Mesenchymal stem cell (in vitro differentiated cells and primary cell): ENCODE measurements at regions not wholly inside any gene's neighbourhood (a gene's known extent, or its start where the extent isn't known, plus 50 kb on each side); places are given as distances from the start of the nearest gene placed in this dataset.
"Not testable (repeated sequence)": the region's sequence is repeated elsewhere in the genome, so short reads cannot be mapped to it uniquely, and the experiment has no call there.

Source experiments
- DNase-seq: peaks from one replicate; pipeline ENCODE4 v3.0.0-alpha.2; 2013
- H2AFZ ChIP-seq: one replicate; pipeline ENCODE4 v1.6.1; 2013; ENCODE audit warnings: low read depth, mild to moderate bottlenecking, control low read depth, inconsistent platforms, low read length, moderate library complexity
- H2AK5ac ChIP-seq: 2 replicates; pipeline ENCODE4 v1.6.1; 2013; ENCODE audit warnings: low read length, moderate library complexity, mild to moderate bottlenecking, inconsistent platforms; ENCODE audit not compliant: severe bottlenecking
- H2BK120ac ChIP-seq: one replicate; pipeline ENCODE4 v1.6.1; 2013; ENCODE audit warnings: low read depth, mild to moderate bottlenecking, inconsistent platforms, low read length, moderate library complexity
- H2BK12ac ChIP-seq, 2 experiments: one replicate each; pipeline ENCODE4 v1.6.1; 2013; ENCODE audit warnings: inconsistent platforms in 2 of 2, low read length in 2 of 2, mild to moderate bottlenecking in 2 of 2, moderate library complexity in 2 of 2, control low read depth in 1 of 2
- H2BK15ac ChIP-seq: one replicate; pipeline ENCODE4 v1.6.1; 2013; ENCODE audit warnings: mild to moderate bottlenecking, low read depth, inconsistent platforms; ENCODE audit not compliant: poor library complexity, severe bottlenecking
- H2BK5ac ChIP-seq: 2 replicates; pipeline ENCODE4 v1.6.1; 2013; ENCODE audit warnings: low read depth, mild to moderate bottlenecking, low read length, control low read depth, inconsistent platforms; ENCODE audit not compliant: poor library complexity, severe bottlenecking
- H3K14ac ChIP-seq, 2 experiments: one replicate each; pipeline ENCODE4 v1.6.1; 2013; ENCODE audit warnings: inconsistent platforms in 2 of 2, low read length in 2 of 2, control low read depth in 1 of 2, mild to moderate bottlenecking in 1 of 2, moderate library complexity in 1 of 2
- H3K18ac ChIP-seq, 2 experiments: one replicate each; pipeline ENCODE4 v1.6.1; 2013; ENCODE audit warnings: inconsistent platforms in 2 of 2, low read length in 2 of 2, control low read depth in 1 of 2, low read depth in 1 of 2, mild to moderate bottlenecking in 1 of 2
- H3K23ac ChIP-seq, 2 experiments: one replicate each; pipeline ENCODE4 v1.6.1; 2013; ENCODE audit warnings: inconsistent platforms in 2 of 2, low read length in 2 of 2, mild to moderate bottlenecking in 2 of 2, moderate library complexity in 2 of 2, control low read depth in 1 of 2
- H3K27ac ChIP-seq: 2 replicates; pipeline ENCODE4 v1.5.1; 2013; ENCODE audit warnings: mild to moderate bottlenecking, moderate library complexity, low read length, control low read depth, inconsistent platforms; ENCODE audit not compliant: poor library complexity, severe bottlenecking
- H3K27me3 ChIP-seq, 2 experiments: 2 replicates each; pipeline versions ENCODE4 v1.6.1 to v1.7.0; 2013; ENCODE audit warnings: low read length in 2 of 2, mild to moderate bottlenecking in 2 of 2, moderate library complexity in 2 of 2, control low read depth in 1 of 2, inconsistent platforms in 1 of 2; ENCODE audit not compliant: control insufficient read depth in 1 of 2, insufficient read depth in 1 of 2
- H3K36me3 ChIP-seq, 2 experiments: 2 replicates each; pipeline versions ENCODE4 v1.6.1 to v1.7.0; 2013; ENCODE audit warnings: low read length in 2 of 2, control low read depth in 1 of 2, inconsistent platforms in 1 of 2, low read depth in 1 of 2, mild to moderate bottlenecking in 1 of 2; ENCODE audit not compliant: insufficient read depth in 2 of 2, control insufficient read depth in 1 of 2
- H3K4ac ChIP-seq, 2 experiments: one replicate each; pipeline ENCODE4 v1.6.1; 2013; ENCODE audit warnings: inconsistent platforms in 2 of 2, low read length in 2 of 2, mild to moderate bottlenecking in 2 of 2, moderate library complexity in 2 of 2, control low read depth in 1 of 2, low read depth in 1 of 2
- H3K4me1 ChIP-seq: 2 replicates; pipeline ENCODE4 v1.6.1; 2013; ENCODE audit warnings: low read depth, low read length, control low read depth; ENCODE audit not compliant: control insufficient read depth, insufficient read depth
- H3K4me2 ChIP-seq: 2 replicates; pipeline ENCODE4 v1.6.1; 2013; ENCODE audit warnings: low read length, mild to moderate bottlenecking, inconsistent platforms; ENCODE audit not compliant: poor library complexity, severe bottlenecking
- H3K4me3 ChIP-seq, 2 experiments: 2 replicates each; pipeline versions ENCODE4 v1.5.1 to v1.7.0; 2013; ENCODE audit warnings: low read length in 2 of 2, mild to moderate bottlenecking in 2 of 2, control low read depth in 1 of 2, low read depth in 1 of 2; ENCODE audit not compliant: insufficient read depth in 1 of 2
- H3K79me1 ChIP-seq: replicated peaks from 2 replicates; pipeline ENCODE4 v1.6.1; 2013; ENCODE audit warnings: mild to moderate bottlenecking, control low read depth, low read length, inconsistent platforms; ENCODE audit not compliant: poor library complexity, severe bottlenecking
- H3K9ac ChIP-seq: 2 replicates; pipeline ENCODE4 v1.7.0; 2013; ENCODE audit warnings: mild to moderate bottlenecking, low read length, moderate library complexity
- H3K9me3 ChIP-seq: 2 replicates; pipeline ENCODE4 v1.7.0; 2013; ENCODE audit warnings: mild to moderate bottlenecking, low read length; ENCODE audit not compliant: control insufficient read depth
- H4K8ac ChIP-seq: one replicate; pipeline ENCODE4 v1.6.1; 2013; ENCODE audit warnings: inconsistent platforms, mild to moderate bottlenecking, low read length, moderate library complexity
- H4K91ac ChIP-seq: one replicate; pipeline ENCODE4 v1.6.1; 2013; ENCODE audit warnings: mild to moderate bottlenecking, low read length, inconsistent platforms
- WGBS: methylation state at CpG from one replicate; pipeline ENCODE4 v1.1.7; 2013; ENCODE audit warnings: mixed read lengths; 5-methylcytosine and 5-hydroxymethylcytosine counted together

DNA sequence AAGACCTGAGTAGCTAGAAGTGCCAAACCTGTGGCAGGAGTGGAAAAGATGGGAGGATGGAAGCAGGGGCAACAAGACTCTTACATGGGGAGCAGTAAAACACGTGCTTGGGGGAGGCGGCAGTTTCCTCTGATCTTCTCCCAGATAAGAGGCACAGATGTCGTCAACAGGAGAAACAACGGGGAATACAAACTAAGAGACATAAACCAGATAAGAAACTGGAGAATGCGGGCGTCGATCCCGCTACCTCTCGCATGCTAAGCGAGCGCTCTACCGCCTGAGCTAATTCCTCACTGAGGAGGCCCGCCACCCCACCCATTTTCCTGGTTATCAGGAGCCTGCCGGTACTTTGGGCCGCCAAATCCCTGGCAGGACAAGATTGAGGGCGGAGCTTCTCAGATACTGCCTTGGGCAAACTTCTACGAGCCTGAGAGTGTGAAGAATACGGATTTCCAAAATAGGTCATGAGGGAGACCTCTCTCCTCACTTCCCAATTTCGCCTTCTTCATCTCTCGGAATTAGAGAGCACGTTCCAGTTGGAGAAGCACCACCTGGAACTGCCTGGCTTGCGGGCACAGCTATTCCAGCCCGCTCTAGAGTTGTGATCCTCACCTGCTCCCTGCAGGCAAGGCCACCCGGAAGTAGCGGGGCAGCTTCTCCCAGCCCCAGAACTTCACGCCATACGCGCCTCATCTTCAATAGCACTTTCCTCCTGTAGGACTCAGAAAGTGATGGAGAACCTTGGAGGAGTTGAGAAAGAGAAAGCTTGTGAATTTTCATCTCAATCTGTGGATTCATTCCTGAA, 496.0 kb downstream of the PRIM2 start:
- H3K14ac ChIP-seq, H2BK120ac ChIP-seq, H2AK5ac ChIP-seq, H4K8ac ChIP-seq, H2BK12ac ChIP-seq, H3K9me3 ChIP-seq, H2BK15ac ChIP-seq, H3K4ac ChIP-seq, H3K23ac ChIP-seq, DNase-seq, H3K36me3 ChIP-seq, H4K91ac ChIP-seq, H3K9ac ChIP-seq, H2BK5ac ChIP-seq, H3K79me1 ChIP-seq, H3K27ac ChIP-seq, H2AFZ ChIP-seq, H3K4me2 ChIP-seq, H3K4me1 ChIP-seq, H3K18ac ChIP-seq: not testable (repeated sequence)
- 40% methylated on average over 22 of the region's 28 CpGs for WGBS
- Histone ChIP-seq H3K4me3 (peak overlapping the region in 1 of 2 experiments; percentile 54), H3K27me3 (peaks cover 0 to 45% of the 10 kb centered on the region in 2 experiments)

DNA sequence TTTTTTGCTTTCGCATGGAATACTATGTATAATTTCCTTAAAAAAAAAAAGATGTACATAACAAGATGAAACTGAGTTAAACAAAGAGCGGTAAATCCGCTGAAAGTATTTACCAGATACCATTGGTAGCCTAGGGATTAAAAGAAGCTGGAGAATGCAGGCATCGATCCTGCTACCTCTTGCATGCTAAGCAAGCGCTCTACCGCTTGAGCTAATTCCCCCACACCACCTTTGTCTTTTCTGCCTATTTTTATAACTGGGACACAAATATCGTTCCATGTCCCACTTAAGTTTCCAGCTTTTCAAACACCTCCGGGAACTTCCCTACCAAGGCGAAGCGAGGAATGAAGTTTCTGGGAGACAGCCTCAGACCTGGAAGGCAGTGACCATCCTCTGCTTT, 498.4 kb downstream of the PRIM2 start:
- not testable (repeated sequence) for H3K27ac ChIP-seq, H3K14ac ChIP-seq, H3K4me3 ChIP-seq, H2BK12ac ChIP-seq, H3K36me3 ChIP-seq, H2AK5ac ChIP-seq, H4K91ac ChIP-seq, H2BK15ac ChIP-seq, H3K79me1 ChIP-seq, H2BK120ac ChIP-seq, H3K9me3 ChIP-seq, H3K4ac ChIP-seq, H3K9ac ChIP-seq, H2AFZ ChIP-seq, H3K23ac ChIP-seq, H3K18ac ChIP-seq, DNase-seq, H3K4me1 ChIP-seq, H3K4me2 ChIP-seq, H4K8ac ChIP-seq, H2BK5ac ChIP-seq
- WGBS, result 40% methylated on average over 1 of the region's 10 CpGs
- peaks cover 0 to 30% of the 10 kb centered on the region in 2 experiments for H3K27me3 ChIP-seq

DNA sequence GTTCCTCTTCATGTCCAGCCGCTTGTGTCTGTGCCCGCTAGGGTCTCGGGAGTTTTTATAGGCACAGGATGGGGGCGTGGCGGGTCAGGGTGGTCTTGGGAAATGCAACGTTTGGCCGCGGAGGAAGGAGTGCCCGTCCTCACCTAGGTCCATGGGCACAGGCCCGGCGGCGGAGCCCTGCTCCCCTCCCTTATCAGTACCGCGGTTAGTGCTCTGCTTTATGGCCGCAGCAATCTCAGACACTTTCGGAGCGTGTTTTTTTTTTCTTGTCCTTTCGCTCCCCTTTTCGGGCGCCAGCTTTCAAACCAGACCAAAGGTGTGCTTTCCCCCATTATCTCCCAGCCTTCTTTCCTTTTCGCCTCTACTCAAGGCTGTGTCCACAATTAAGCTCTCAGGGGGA, 503.9 kb downstream of the PRIM2 start:
- H2BK15ac ChIP-seq, H2AK5ac ChIP-seq, H3K4me2 ChIP-seq, H3K4me3 ChIP-seq, H3K9ac ChIP-seq, H3K23ac ChIP-seq, H2BK120ac ChIP-seq, H3K27ac ChIP-seq, H2BK5ac ChIP-seq, H3K18ac ChIP-seq, H2AFZ ChIP-seq, H3K14ac ChIP-seq, H3K4ac ChIP-seq, DNase-seq, H3K9me3 ChIP-seq, H3K4me1 ChIP-seq, H3K79me1 ChIP-seq, H3K36me3 ChIP-seq, H4K91ac ChIP-seq, H4K8ac ChIP-seq, H2BK12ac ChIP-seq: not testable (repeated sequence)
- WGBS, result no CpG with 5 or more reads among the region's 21 CpGs
- H3K27me3 ChIP-seq, result peaks cover 5 to 33% of the 10 kb centered on the region in 2 experiments

- not testable (repeated sequence) for H2BK12ac ChIP-seq, H4K8ac ChIP-seq, H3K4me2 ChIP-seq, H4K91ac ChIP-seq, H3K4ac ChIP-seq, H2AK5ac ChIP-seq, H2BK120ac ChIP-seq, H3K36me3 ChIP-seq, H3K23ac ChIP-seq, H3K9me3 ChIP-seq, H2AFZ ChIP-seq, H3K9ac ChIP-seq, H3K79me1 ChIP-seq, H3K27ac ChIP-seq, H2BK15ac ChIP-seq, H3K18ac ChIP-seq, DNase-seq, H3K4me1 ChIP-seq, H3K14ac ChIP-seq, H2BK5ac ChIP-seq
- H3K27me3 ChIP-seq, result peaks cover 5 to 26% of the 10 kb centered on the region in 2 experiments
- 46% methylated on average over 15 of the region's 19 CpGs for WGBS
- peak overlapping the region in 1 of 2 experiments; percentile 71 for H3K4me3 ChIP-seq
These were observed 505.0 kb downstream of the PRIM2 start for GRCh38 chr6:57822448-57822847.
